Ishikawa (cell line): ENCODE measurements at regions not wholly inside any gene's neighbourhood (a gene's known extent, or its start where the extent isn't known, plus 50 kb on each side); places are given as distances from the start of the nearest gene placed in this dataset.

Experiments
- CEBPB ChIP-seq: IDR thresholded peaks from 2 replicates; pipeline ENCODE4 v1.6.1; 2012
- CREB1 ChIP-seq: IDR thresholded peaks from 2 replicates; pipeline ENCODE4 v1.6.1; 2012; ENCODE audit warnings: low read depth
- EGR1 ChIP-seq: IDR thresholded peaks from 2 replicates; pipeline ENCODE4 v1.6.1; 2012
- EP300 ChIP-seq: IDR thresholded peaks from 2 replicates; pipeline ENCODE4 v1.6.1; 2012; ENCODE audit warnings: borderline replicate concordance
- FOXM1 ChIP-seq: IDR thresholded peaks from 2 replicates; pipeline ENCODE4 v1.6.1; 2012; ENCODE audit warnings: low read depth, borderline replicate concordance
- MAX ChIP-seq: IDR thresholded peaks from 2 replicates; pipeline ENCODE4 v1.6.1; 2012
- NFIC ChIP-seq: IDR thresholded peaks from 2 replicates; pipeline ENCODE4 v1.6.1; 2012
- RAD21 ChIP-seq: IDR thresholded peaks from 2 replicates; pipeline ENCODE4 v1.6.1; 2012; ENCODE audit warnings: low read depth
- TAF1 ChIP-seq: IDR thresholded peaks from 2 replicates; pipeline ENCODE4 v1.6.1; 2012; ENCODE audit warnings: low read depth, mild to moderate bottlenecking
- TCF12 ChIP-seq: IDR thresholded peaks from 2 replicates; pipeline ENCODE4 v1.6.1; 2012; ENCODE audit warnings: low read depth
- TEAD4 ChIP-seq: IDR thresholded peaks from 2 replicates; pipeline ENCODE4 v1.6.1; 2012
- YY1 ChIP-seq: IDR thresholded peaks from 2 replicates; pipeline ENCODE4 v1.6.1; 2012; ENCODE audit warnings: low read depth
- ZBTB7A ChIP-seq: IDR thresholded peaks from 2 replicates; pipeline ENCODE4 v1.6.1; 2012; ENCODE audit warnings: low read depth
- TF ChIP-seq, protein P1 (sequence below): IDR thresholded peaks from 2 replicates; pipeline ENCODE4 v1.6.1; 2012
- TF ChIP-seq, protein P2 (sequence below): IDR thresholded peaks from 2 replicates; pipeline ENCODE4 v1.6.1; 2012; ENCODE audit warnings: low read depth, mild to moderate bottlenecking

DNA sequence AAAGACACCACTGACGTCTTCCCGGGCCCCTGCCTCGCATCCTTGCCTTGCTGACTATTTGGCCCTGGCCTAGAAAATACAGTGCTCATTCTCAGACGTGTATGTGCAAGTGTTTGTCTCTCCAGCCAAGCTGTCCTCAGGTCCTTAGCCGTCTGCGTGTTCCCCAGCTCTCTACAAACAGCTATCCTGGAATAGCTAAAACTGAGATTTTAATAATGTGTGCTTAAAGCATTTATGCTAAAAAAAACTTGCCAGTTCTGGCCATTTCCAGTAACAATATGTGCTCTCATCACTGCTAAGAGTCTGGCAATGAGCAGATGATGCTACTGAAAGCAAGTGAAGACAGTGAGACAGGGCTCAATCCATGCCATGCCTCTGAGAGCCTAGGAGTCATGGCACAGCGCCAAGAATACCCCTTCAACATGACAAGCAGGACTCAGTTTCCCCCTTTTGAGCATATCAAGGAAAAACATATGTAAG is 55.7 kb downstream of the IRF2BP2 start:
- no peak for TF ChIP-seq MAX
- TF ChIP-seq, protein P1, sequence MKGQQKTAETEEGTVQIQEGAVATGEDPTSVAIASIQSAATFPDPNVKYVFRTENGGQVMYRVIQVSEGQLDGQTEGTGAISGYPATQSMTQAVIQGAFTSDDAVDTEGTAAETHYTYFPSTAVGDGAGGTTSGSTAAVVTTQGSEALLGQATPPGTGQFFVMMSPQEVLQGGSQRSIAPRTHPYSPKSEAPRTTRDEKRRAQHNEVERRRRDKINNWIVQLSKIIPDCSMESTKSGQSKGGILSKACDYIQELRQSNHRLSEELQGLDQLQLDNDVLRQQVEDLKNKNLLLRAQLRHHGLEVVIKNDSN = no peak
- TF ChIP-seq CEBPB = no peak
- no peak for TF ChIP-seq NFIC
- no peak for TF ChIP-seq TAF1
- no peak for TF ChIP-seq TCF12
- TF ChIP-seq ZBTB7A = no peak
- TF ChIP-seq EP300 = no peak

- TF ChIP-seq RAD21 (no peak), TEAD4 (no peak)
Observed at GRCh38 chr1:234553240-234554188, 56.5 kb downstream of the IRF2BP2 start.

DNA sequence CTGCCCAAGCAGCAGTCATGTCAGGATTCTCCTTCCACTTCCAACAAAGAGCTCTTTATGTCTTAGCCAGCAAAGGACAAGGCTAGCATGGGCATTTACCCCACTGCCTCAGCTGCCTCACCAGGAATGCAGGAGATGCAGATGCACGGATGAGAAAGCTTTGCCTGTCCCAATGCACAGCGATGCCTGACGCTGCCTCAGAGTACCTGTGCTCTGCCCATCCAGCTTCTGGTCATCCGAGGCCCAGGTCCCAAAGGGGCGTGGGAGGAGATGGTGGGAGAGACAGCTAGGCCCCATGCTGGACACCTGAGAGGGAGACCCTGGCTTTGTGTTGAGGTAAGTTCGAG is 59.0 kb downstream of the IRF2BP2 start:
- TF ChIP-seq EGR1 (no peak), TCF12 (no peak), FOXM1 (no peak), EP300 (no peak), CREB1 (no peak), NFIC (no peak), ZBTB7A (no peak), MAX (no peak), TEAD4 (no peak), CEBPB (no peak), YY1 (no peak), RAD21 (no peak)
- TF ChIP-seq, protein P1 = no peak

- TF ChIP-seq TAF1 = no peak
- no peak for TF ChIP-seq ZBTB7A
- TF ChIP-seq TCF12 = no peak
- TF ChIP-seq, protein P1 = no peak
- TF ChIP-seq FOXM1 = no peak
- no peak for TF ChIP-seq CREB1
- no peak for TF ChIP-seq CEBPB
- no peak for TF ChIP-seq NFIC
- TF ChIP-seq, protein P2, sequence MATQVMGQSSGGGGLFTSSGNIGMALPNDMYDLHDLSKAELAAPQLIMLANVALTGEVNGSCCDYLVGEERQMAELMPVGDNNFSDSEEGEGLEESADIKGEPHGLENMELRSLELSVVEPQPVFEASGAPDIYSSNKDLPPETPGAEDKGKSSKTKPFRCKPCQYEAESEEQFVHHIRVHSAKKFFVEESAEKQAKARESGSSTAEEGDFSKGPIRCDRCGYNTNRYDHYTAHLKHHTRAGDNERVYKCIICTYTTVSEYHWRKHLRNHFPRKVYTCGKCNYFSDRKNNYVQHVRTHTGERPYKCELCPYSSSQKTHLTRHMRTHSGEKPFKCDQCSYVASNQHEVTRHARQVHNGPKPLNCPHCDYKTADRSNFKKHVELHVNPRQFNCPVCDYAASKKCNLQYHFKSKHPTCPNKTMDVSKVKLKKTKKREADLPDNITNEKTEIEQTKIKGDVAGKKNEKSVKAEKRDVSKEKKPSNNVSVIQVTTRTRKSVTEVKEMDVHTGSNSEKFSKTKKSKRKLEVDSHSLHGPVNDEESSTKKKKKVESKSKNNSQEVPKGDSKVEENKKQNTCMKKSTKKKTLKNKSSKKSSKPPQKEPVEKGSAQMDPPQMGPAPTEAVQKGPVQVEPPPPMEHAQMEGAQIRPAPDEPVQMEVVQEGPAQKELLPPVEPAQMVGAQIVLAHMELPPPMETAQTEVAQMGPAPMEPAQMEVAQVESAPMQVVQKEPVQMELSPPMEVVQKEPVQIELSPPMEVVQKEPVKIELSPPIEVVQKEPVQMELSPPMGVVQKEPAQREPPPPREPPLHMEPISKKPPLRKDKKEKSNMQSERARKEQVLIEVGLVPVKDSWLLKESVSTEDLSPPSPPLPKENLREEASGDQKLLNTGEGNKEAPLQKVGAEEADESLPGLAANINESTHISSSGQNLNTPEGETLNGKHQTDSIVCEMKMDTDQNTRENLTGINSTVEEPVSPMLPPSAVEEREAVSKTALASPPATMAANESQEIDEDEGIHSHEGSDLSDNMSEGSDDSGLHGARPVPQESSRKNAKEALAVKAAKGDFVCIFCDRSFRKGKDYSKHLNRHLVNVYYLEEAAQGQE = no peak
- TF ChIP-seq EP300 = no peak
- no peak for TF ChIP-seq YY1
- no peak for TF ChIP-seq TEAD4
Observed at GRCh38 chr1:234550341-234551031, 59.5 kb downstream of the IRF2BP2 start.

DNA sequence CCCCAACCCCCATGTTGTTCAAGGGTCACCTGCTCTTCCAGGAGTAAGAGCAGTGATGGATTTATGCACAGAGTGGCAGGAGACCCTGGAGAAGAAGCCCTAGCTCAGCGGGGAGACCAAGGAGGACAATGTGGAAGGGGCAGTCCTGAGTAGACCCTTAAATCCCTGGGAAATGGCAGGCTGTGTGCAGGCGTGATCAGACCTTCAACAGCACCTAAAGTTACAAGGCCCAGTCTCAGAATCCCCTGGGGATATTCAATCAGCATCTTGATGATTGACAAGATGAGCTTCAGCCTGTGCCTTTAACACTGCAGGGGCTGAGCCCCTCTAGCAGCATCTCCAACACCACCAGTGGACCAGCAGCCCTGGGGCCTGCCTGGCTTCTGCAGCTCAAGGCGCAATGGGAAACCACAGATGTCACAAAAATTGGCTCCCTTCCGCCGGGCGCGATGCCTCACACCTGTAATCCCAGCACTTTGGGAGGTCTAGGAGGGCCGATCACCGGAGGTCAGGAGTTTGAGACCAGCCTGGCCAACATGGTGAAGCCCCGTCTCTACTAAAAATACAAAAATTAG is 60.4 kb downstream of the IRF2BP2 start:
- TF ChIP-seq NFIC (no peak), RAD21 (no peak), EGR1 (no peak), TEAD4 (no peak), TAF1 (no peak), ZBTB7A (no peak), EP300 (no peak), CREB1 (no peak), MAX (no peak), CEBPB (no peak), TCF12 (no peak)
- TF ChIP-seq, protein P1 = no peak
- TF ChIP-seq, protein P2 = no peak
